ENCODE measurements at regions not wholly inside any gene's neighbourhood (a gene's known extent, or its start where the extent isn't known, plus 50 kb on each side); places are given as distances from the start of the nearest gene placed in this dataset.
"Not testable (repeated sequence)": the region's sequence is repeated elsewhere in the genome, so short reads cannot be mapped to it uniquely, and the experiment has no call there.

GRCh38 chr5:52623291-52623690 is 164.4 kb upstream of the ITGA1 start:
- DNase-seq = no peak

- DNase-seq = no peak
Observed at GRCh38 chr5:52624291-52624690, 163.4 kb upstream of the ITGA1 start.

GRCh38 chr5:52626312-52626711 is 161.4 kb upstream of the ITGA1 start:
- DNase-seq = no peak

GRCh38 chr5:52627740-52628139 is 160.0 kb upstream of the ITGA1 start:
- no peak for DNase-seq

- DNase-seq = no peak
Observed at GRCh38 chr5:52632281-52632680, 155.4 kb upstream of the ITGA1 start.

GRCh38 chr5:52634171-52634570 is 153.5 kb upstream of the ITGA1 start:
- not testable (repeated sequence) for DNase-seq

- no peak for DNase-seq
Observed at GRCh38 chr5:52638732-52639131, 149.0 kb upstream of the ITGA1 start.

- DNase-seq = no peak
Observed at GRCh38 chr5:52648726-52649125, 139.0 kb upstream of the ITGA1 start.

- no peak for DNase-seq
Observed at GRCh38 chr5:52655163-52655562, 132.6 kb upstream of the ITGA1 start.

- DNase-seq = no peak
Observed at GRCh38 chr5:52656569-52657246, 131.0 kb upstream of the ITGA1 start.

GRCh38 chr5:52657247-52657645 is 130.5 kb upstream of the ITGA1 start:
- DNase-seq = no peak

GRCh38 chr5:52658246-52658645 is 129.5 kb upstream of the ITGA1 start:
- DNase-seq = no peak

- DNase-seq = no peak
Observed at GRCh38 chr5:52660621-52661020, 127.1 kb upstream of the ITGA1 start.

- no peak for DNase-seq
Observed at GRCh38 chr5:52661903-52662595, 125.7 kb upstream of the ITGA1 start.

- no peak for DNase-seq
Observed at GRCh38 chr5:52665559-52665958, 122.2 kb upstream of the ITGA1 start.

GRCh38 chr5:52668139-52668538 is 119.6 kb upstream of the ITGA1 start:
- no peak for DNase-seq

GRCh38 chr5:52668544-52669185 is 119.1 kb upstream of the ITGA1 start:
- no peak for DNase-seq

- no peak for DNase-seq
Observed at GRCh38 chr5:52672459-52672858, 115.3 kb upstream of the ITGA1 start.

GRCh38 chr5:52673495-52673894 is 114.2 kb upstream of the ITGA1 start:
- no peak for DNase-seq

- no peak for DNase-seq
Observed at GRCh38 chr5:52674815-52675545, 112.7 kb upstream of the ITGA1 start.

- no peak for DNase-seq
Observed at GRCh38 chr5:52682492-52682891, 105.2 kb upstream of the ITGA1 start.

GRCh38 chr5:52684051-52684450 is 103.7 kb upstream of the ITGA1 start:
- no peak for DNase-seq

- DNase-seq = no peak
Observed at GRCh38 chr5:52685566-52685965, 102.2 kb upstream of the ITGA1 start.

- no peak for DNase-seq
Observed at GRCh38 chr5:52685971-52686370, 101.7 kb upstream of the ITGA1 start.

Data from stimulated activated CD4-positive, alpha-beta T cell treated with anti-CD3 and anti-CD28 coated beads, Interleukin-12 subunit alpha, Interleukin-12 subunit beta, amount 100 ng/mL, for 4 hours (primary cell).